ENCODE measurements at regions not wholly inside any gene's neighbourhood (a gene's known extent, or its start where the extent isn't known, plus 50 kb on each side); places are given as distances from the start of the nearest gene placed in this dataset.

- TF ChIP-seq EZH2 (IDR thresholded peaks at IDR 0.05; ENCODE audit: insufficient read depth, low read length) (no peak), CTCF (IDR thresholded peaks at IDR 0.05; ENCODE audit: insufficient read depth, low read depth, low read length) (no peak)
Observed at GRCh38 chr2:147468349-147468748, 376.5 kb upstream of the ACVR2A start.

Data from astrocyte (in vitro differentiated cells and primary cell).